Vagina (tissue), 2 donors: ENCODE measurements at regions not wholly inside any gene's neighbourhood (a gene's known extent, or its start where the extent isn't known, plus 50 kb on each side); places are given as distances from the start of the nearest gene placed in this dataset.

Experiments used
- DNase-seq, 2 donors: peaks; one replicate each; pipeline ENCODE4 v3.0.0-alpha.2; 2017; ENCODE audit errors: extremely low spot score in 2 of 2
- H3K27ac ChIP-seq: fragments of 200-600 bp; sonication (generic); one replicate; pipeline ENCODE4 v1.5.1; 2019
- H3K27me3 ChIP-seq: fragments of 200-600 bp; sonication (generic); one replicate; pipeline ENCODE4 v1.5.1; 2019
- H3K36me3 ChIP-seq, 2 donors: fragments of 200-600 bp; sonication (generic); one replicate each; pipeline ENCODE4 v1.5.1; 2017 to 2019
- H3K4me1 ChIP-seq: fragments of 200-600 bp; sonication (generic); one replicate; pipeline ENCODE4 v1.5.1; 2019
- H3K4me3 ChIP-seq, 2 donors: fragments of 200-600 bp; sonication (generic); 1 replicate in 1 of 2; 2 replicates in 1 of 2; pipeline ENCODE4 v1.5.1; 2016 to 2019
- H3K9me3 ChIP-seq: fragments of 200-600 bp; sonication (generic); one replicate; pipeline ENCODE4 v1.5.1; 2019
- CTCF ChIP-seq, 3 experiments: fragments of 450-650 bp in 2 of 3; fragments of 200-600 bp in 1 of 3; sonication (generic) in 1 of 3; IDR thresholded peaks; one replicate each; pipeline ENCODE4 v1.5.1; 2017 to 2019; ENCODE audit warnings: antibody characterized with exemption in 3 of 3, mild to moderate bottlenecking in 2 of 3, moderate library complexity in 2 of 3
- POLR2A ChIP-seq, 2 donors: fragments of 450-650 bp; IDR thresholded peaks; one replicate each; pipeline ENCODE4 v1.6.1; 2017; ENCODE audit warnings: antibody characterized with exemption in 2 of 2, mild to moderate bottlenecking in 2 of 2, moderate library complexity in 2 of 2
- POLR2AphosphoS5 ChIP-seq, 2 donors: sonication (generic); formaldehyde crosslinking; IDR thresholded peaks; one replicate each; pipeline ENCODE4 v1.9.0; 2017; ENCODE audit warnings: antibody characterized with exemption in 2 of 2, mild to moderate bottlenecking in 2 of 2, low read depth in 1 of 2; ENCODE audit not compliant: insufficient read depth in 1 of 2
- intact Hi-C: fragments of 100-400 bp; cut with DNase I; formaldehyde crosslinking; loops from one replicate; pipeline ENCODE4 v1.15.1; 2023

GRCh38 chr10:93250010-93250409 lies 176.3 kb downstream of the CYP26A1 start:
- intact Hi-C loops, result no loop called here
- H3K4me1 ChIP-seq, result no peaks in the 10 kb centered on the region
- no peaks in the 10 kb centered on the region for H3K9me3 ChIP-seq
- no peak overlapping the region for H3K27ac ChIP-seq
- no peak for DNase-seq
- TF ChIP-seq POLR2A (IDR thresholded peaks at IDR 0.05) (no peak), POLR2AphosphoS5 (IDR thresholded peaks at IDR 0.05; ENCODE audit: insufficient read depth in 1 of 2, low read depth in 1 of 2) (no peak), CTCF (IDR thresholded peaks at IDR 0.05) (no peak)
- H3K4me3 ChIP-seq, result no peak overlapping the region
- H3K36me3 ChIP-seq, result no peaks in the 10 kb centered on the region
- no peaks in the 10 kb centered on the region for H3K27me3 ChIP-seq

- Histone ChIP-seq H3K36me3 (no peaks in the 10 kb centered on the region), H3K4me1 (no peaks in the 10 kb centered on the region), H3K4me3 (no peak overlapping the region), H3K9me3 (no peaks in the 10 kb centered on the region), H3K27me3 (no peaks in the 10 kb centered on the region), H3K27ac (no peak overlapping the region)
- intact Hi-C loops, result no loop called here
- no peak for DNase-seq
- TF ChIP-seq CTCF (IDR thresholded peaks at IDR 0.05) (no peak), POLR2A (IDR thresholded peaks at IDR 0.05) (no peak), POLR2AphosphoS5 (IDR thresholded peaks at IDR 0.05; ENCODE audit: insufficient read depth in 1 of 2, low read depth in 1 of 2) (no peak)
These were observed 180.6 kb downstream of the CYP26A1 start for GRCh38 chr10:93254180-93254853.

GRCh38 chr10:93255546-93255945 lies 181.9 kb downstream of the CYP26A1 start:
- Histone ChIP-seq H3K4me3 (no peak overlapping the region), H3K4me1 (no peaks in the 10 kb centered on the region), H3K27me3 (no peaks in the 10 kb centered on the region), H3K36me3 (no peaks in the 10 kb centered on the region), H3K9me3 (no peaks in the 10 kb centered on the region), H3K27ac (no peak overlapping the region)
- no peak for DNase-seq
- TF ChIP-seq CTCF (IDR thresholded peaks at IDR 0.05) (no peak), POLR2A (IDR thresholded peaks at IDR 0.05) (no peak), POLR2AphosphoS5 (IDR thresholded peaks at IDR 0.05; ENCODE audit: insufficient read depth in 1 of 2, low read depth in 1 of 2) (no peak)
- intact Hi-C loops, result no loop called here
